Stimulated activated CD4-positive, alpha-beta T cell treated with anti-CD3 and anti-CD28 coated beads, Interleukin-12 subunit alpha, Interleukin-12 subunit beta, amount 100 ng/mL, for 48 hours (primary cell): ENCODE measurements at regions not wholly inside any gene's neighbourhood (a gene's known extent, or its start where the extent isn't known, plus 50 kb on each side); places are given as distances from the start of the nearest gene placed in this dataset.

Experiments
- DNase-seq, 3 donors: peaks; one replicate each; pipeline ENCODE4 v3.0.0-alpha.2; 2020; ENCODE audit warnings: low read depth in 2 of 3, low spot score in 1 of 3

- DNase-seq, result no peak
Observed at GRCh38 chr20:12638633-12639312, 370.0 kb upstream of the SPTLC3 start.

GRCh38 chr20:12640251-12640650 is 368.5 kb upstream of the SPTLC3 start:
- no peak for DNase-seq

DNA sequence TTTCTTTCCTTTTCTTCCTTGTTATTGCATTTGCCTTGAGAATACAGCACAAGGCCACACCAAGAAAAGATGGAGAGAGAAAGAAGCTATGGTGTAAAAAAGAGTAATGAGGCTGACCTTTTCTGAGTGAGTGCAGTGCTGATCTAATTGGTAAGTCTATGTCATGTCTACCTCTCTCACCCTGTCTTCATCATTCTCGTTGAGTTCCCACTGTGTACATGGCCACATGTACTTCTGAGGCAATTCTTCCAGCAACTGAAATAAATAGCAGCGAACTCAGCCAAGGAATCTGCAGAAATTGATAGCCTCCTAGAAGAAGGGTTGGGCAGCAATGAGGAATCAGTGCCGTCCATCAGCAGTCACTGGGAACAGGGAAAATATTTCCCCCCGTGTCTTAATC is 367.2 kb upstream of the SPTLC3 start:
- DNase-seq, result no peak

- no peak for DNase-seq
Observed at GRCh38 chr20:12644461-12644860, 364.3 kb upstream of the SPTLC3 start.

GRCh38 chr20:12649234-12649633 is 359.5 kb upstream of the SPTLC3 start:
- DNase-seq, result no peak

DNA sequence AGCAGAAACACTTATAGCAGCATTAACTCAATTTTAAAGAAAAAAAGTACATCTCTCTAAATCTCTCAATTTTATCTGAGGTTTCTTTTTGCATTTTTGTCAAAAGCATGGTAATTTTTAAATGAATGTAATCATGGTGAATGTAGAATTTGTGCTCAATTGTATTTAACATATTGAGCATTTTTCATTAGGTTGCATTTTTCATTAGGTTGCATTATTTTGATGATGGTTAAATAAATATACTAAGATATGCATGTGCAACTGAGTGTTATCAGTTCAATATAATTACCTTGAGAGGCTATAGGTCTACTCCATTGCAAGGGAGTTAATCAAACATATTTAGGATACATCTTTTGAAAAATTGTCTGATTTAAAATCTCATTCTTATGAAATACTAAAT is 355.1 kb upstream of the SPTLC3 start:
- DNase-seq, result no peak

GRCh38 chr20:12659942-12660341 is 348.8 kb upstream of the SPTLC3 start:
- no peak for DNase-seq

GRCh38 chr20:12660918-12661317 is 347.9 kb upstream of the SPTLC3 start:
- DNase-seq, result no peak

DNA sequence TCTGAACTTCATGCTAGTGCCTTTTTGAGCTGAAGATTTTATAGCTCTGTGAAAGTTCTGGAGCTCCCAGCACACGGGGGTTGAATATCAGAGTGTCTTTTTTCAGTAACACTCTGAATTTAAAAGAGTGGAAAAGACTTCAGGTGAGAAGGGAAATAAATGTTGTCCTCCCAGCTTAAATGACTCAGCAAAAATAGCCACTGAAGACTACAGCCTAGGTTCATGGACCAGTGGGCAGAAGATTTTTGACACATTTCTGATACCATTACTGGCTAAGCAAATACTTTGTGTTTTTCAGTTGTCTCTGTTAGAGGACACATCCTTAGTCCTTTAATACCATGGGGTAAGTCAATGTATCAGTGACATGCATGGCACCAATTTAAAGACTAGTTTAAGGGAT is 338.5 kb upstream of the SPTLC3 start:
- no peak for DNase-seq

GRCh38 chr20:12673352-12673751 is 335.4 kb upstream of the SPTLC3 start:
- DNase-seq, result no peak

GRCh38 chr20:12677925-12678324 is 330.8 kb upstream of the SPTLC3 start:
- no peak for DNase-seq

DNA sequence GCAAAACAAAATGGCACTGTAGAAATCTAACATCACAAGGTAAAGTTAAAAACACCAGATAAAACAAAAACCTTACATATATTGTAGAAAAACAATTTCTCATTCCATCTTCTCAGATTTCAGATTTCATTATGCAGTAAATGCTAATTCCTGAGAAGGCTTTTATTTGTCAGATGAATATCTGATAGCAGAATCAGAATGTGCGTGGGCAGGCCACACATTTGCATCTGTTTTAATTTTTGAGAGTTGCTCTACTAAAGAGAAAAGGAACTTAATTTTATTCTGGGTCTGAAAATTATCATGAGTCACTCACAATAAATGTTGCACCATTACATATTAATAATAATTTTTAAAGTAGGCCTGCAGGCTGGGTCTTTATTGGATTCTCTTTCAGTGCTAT is 329.3 kb upstream of the SPTLC3 start:
- no peak for DNase-seq

DNA sequence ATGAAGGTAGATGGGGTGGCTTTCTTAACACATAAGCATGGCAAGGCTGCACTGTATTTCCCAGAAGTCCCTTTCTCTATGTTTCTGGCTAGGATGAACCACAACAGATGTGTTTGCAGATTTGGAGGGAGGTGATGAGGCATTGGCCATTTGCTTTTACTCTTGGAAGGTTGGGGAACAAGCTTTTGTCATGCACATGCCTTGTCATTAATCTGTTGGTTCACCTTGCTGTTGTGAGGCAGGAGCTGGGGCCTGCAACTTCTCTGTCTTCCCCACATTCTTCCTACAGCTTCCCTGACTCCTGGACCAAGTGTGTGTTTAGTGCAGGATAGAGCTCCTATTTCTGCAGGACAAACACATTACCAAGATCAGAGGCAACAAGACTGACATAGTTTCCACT is 326.2 kb upstream of the SPTLC3 start:
- no peak for DNase-seq

GRCh38 chr20:12687476-12687875 is 321.3 kb upstream of the SPTLC3 start:
- no peak for DNase-seq

DNA sequence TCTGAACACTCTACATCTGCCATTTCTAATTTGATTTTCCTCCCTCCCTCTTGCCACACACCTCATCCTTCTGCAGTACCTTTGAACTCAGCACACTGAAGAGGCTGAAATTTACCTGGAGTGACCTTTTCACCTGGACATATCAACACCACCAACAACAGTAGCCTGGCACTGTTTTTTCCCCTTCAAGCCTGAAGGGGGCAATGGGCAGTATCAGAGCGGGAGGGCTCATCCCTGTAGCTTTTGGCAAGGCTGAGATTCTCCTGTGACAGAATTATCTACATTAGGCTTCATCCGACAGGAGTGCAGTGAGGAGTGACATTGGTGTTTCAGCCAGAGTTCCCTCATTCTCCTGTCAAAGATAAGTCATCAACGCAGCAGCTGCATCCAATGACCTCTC is 312.8 kb upstream of the SPTLC3 start:
- no peak for DNase-seq

GRCh38 chr20:12698817-12699216 is 310.0 kb upstream of the SPTLC3 start:
- no peak for DNase-seq

GRCh38 chr20:12699374-12700228 is 309.2 kb upstream of the SPTLC3 start:
- no peak for DNase-seq

DNA sequence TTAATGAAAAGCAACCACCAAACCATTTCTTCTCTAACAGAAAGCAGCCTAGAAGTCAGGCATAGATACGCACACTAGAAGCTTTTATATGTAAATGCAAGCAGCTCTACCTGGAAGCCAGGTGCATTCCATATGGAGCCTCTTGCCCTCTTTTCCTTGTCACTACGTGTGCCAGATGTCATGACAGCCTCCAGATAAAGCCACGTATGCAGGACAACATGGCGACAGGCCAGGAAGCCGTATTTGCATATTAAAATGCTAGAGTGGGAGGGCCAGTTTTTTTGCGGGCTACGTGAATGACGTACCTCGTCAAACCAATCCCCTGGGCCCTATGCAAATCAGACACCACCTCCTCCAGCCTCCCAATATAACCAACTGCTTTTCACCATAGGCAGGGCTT is 308.1 kb upstream of the SPTLC3 start:
- DNase-seq, result no peak

GRCh38 chr20:12702312-12702711 is 306.5 kb upstream of the SPTLC3 start:
- DNase-seq, result no peak

DNA sequence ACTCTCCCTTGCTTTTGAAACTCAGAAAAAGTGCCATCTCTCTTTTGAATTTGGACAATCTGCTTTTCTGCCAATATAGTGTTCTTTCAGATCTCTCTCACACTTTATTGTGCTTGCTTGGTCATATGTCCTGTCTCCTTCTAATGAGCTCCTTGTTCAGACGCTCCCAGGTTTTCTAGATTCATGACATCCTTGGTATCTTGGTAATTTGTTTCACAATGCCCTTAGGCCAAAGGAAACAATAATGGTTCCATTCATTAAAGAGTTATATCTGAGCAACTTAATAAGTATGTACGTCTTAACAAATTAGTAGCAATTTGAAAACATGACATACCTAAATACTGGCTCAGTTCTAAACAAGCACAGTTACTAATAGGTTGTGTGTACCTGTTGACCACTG is 293.4 kb upstream of the SPTLC3 start:
- no peak for DNase-seq

DNA sequence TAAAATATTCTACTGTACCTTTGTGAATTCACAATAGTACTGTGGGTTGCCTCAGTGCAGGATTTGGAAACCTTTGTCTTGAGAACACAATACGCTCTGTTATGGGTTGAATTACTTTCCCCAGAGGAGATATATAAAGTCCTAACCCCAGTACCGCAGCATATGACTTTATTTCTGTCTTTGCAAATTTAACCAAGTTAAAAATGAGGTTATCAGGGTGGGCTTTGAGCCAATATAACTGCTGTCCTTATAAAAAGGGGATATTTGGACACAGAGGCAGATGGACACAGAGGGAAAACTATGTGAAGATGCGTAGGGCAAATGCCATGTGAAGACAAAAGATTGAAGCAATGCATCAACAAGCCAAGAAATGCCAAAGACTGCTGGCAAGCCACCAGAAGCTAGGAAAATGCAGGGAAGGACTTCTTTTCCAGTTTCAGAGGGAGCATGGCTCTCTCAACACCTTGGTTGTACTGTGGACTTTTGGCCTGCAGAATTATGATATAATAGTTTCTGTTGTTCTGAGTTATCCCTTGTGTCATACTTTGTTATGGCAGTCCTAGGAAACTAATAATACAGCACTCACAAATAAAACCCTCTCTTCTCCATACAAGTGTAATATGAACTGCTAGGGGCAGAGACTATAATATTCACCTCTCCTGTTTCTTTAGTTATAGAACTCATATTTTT is 292.6 kb upstream of the SPTLC3 start:
- DNase-seq, result no peak

DNA sequence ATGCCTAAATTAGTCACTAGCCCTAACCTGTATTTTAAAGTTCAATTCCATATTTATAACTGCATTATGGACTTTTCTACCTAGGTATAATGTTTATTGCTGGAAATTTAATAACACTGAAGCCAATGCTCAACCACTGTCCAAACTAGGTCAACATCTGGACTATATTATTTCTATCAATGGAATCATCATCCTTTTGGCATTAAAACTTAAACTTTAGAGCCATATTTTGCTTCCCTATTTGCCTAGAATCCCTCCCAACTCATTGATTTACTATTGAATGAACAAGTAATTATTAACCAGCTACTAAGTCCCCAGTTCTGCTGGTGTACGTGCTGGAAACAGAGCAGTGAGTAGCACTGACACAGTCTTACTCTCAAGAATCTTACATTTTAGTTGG is 291.7 kb upstream of the SPTLC3 start:
- DNase-seq, result no peak
